ENCODE measurements at regions not wholly inside any gene's neighbourhood (a gene's known extent, or its start where the extent isn't known, plus 50 kb on each side); places are given as distances from the start of the nearest gene placed in this dataset.

GRCh38 chr12:89213747-89214146 lies 138.6 kb downstream of the DUSP6 start:
- TF ChIP-seq, protein P1, sequence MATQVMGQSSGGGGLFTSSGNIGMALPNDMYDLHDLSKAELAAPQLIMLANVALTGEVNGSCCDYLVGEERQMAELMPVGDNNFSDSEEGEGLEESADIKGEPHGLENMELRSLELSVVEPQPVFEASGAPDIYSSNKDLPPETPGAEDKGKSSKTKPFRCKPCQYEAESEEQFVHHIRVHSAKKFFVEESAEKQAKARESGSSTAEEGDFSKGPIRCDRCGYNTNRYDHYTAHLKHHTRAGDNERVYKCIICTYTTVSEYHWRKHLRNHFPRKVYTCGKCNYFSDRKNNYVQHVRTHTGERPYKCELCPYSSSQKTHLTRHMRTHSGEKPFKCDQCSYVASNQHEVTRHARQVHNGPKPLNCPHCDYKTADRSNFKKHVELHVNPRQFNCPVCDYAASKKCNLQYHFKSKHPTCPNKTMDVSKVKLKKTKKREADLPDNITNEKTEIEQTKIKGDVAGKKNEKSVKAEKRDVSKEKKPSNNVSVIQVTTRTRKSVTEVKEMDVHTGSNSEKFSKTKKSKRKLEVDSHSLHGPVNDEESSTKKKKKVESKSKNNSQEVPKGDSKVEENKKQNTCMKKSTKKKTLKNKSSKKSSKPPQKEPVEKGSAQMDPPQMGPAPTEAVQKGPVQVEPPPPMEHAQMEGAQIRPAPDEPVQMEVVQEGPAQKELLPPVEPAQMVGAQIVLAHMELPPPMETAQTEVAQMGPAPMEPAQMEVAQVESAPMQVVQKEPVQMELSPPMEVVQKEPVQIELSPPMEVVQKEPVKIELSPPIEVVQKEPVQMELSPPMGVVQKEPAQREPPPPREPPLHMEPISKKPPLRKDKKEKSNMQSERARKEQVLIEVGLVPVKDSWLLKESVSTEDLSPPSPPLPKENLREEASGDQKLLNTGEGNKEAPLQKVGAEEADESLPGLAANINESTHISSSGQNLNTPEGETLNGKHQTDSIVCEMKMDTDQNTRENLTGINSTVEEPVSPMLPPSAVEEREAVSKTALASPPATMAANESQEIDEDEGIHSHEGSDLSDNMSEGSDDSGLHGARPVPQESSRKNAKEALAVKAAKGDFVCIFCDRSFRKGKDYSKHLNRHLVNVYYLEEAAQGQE (IDR thresholded peaks at IDR 0.05; ENCODE audit: low read depth), result no peak
- TF ChIP-seq TCF12 (IDR thresholded peaks at IDR 0.05; ENCODE audit: low read depth) (no peak), RAD21 (IDR thresholded peaks at IDR 0.05; ENCODE audit: low read depth) (no peak), CEBPB (IDR thresholded peaks at IDR 0.05) (no peak), YY1 (IDR thresholded peaks at IDR 0.05; ENCODE audit: low read depth) (no peak), TAF1 (IDR thresholded peaks at IDR 0.05; ENCODE audit: low read depth) (no peak), EGR1 (IDR thresholded peaks at IDR 0.05) (no peak), CREB1 (IDR thresholded peaks at IDR 0.05; ENCODE audit: low read depth) (no peak)
